ENCODE measurements at regions not wholly inside any gene's neighbourhood (a gene's known extent, or its start where the extent isn't known, plus 50 kb on each side); places are given as distances from the start of the nearest gene placed in this dataset.

DNA sequence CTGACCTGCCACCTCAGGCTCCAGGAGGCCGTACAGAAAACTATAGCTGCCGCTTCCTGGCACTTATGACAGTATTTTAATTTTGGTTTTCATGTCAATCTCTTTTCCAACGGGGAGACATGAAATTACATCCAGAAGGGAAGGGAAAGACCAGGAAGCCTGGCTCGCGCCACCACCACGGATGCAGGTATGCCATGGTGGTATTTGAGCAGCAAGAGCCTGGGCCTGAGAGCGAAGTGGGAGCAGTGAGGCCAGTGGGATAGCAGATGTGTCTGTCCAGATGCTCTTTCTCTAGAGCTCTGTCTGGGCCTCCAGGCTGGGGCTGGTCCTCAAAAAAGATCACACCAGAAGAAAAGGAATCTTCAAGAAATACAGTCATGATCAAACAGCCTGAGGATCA lies 82.5 kb upstream of the CPEB2 start:
- no peak for TF ChIP-seq POLR2AphosphoS5 (IDR thresholded peaks at IDR 0.05)
- TF ChIP-seq, protein P1, sequence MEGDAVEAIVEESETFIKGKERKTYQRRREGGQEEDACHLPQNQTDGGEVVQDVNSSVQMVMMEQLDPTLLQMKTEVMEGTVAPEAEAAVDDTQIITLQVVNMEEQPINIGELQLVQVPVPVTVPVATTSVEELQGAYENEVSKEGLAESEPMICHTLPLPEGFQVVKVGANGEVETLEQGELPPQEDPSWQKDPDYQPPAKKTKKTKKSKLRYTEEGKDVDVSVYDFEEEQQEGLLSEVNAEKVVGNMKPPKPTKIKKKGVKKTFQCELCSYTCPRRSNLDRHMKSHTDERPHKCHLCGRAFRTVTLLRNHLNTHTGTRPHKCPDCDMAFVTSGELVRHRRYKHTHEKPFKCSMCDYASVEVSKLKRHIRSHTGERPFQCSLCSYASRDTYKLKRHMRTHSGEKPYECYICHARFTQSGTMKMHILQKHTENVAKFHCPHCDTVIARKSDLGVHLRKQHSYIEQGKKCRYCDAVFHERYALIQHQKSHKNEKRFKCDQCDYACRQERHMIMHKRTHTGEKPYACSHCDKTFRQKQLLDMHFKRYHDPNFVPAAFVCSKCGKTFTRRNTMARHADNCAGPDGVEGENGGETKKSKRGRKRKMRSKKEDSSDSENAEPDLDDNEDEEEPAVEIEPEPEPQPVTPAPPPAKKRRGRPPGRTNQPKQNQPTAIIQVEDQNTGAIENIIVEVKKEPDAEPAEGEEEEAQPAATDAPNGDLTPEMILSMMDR (IDR thresholded peaks at IDR 0.05 in 8 of 11, conservative IDR thresholded peaks at IDR 0.05 in 3 of 11) = no peak

All from spleen (tissue), 7 donors.